ENCODE measurements at regions not wholly inside any gene's neighbourhood (a gene's known extent, or its start where the extent isn't known, plus 50 kb on each side); places are given as distances from the start of the nearest gene placed in this dataset.
"Not testable (repeated sequence)": the region's sequence is repeated elsewhere in the genome, so short reads cannot be mapped to it uniquely, and the experiment has no call there.

- not testable (repeated sequence) for DNase-seq (ENCODE audit: low spot score)
These were observed 89.5 kb upstream of the SPDYE9 start for GRCh38 chr7:73175322-73175721.

GRCh38 chr7:73170902-73171301 lies 85.1 kb upstream of the SPDYE9 start:
- not testable (repeated sequence) for DNase-seq (ENCODE audit: low spot score)

DNA sequence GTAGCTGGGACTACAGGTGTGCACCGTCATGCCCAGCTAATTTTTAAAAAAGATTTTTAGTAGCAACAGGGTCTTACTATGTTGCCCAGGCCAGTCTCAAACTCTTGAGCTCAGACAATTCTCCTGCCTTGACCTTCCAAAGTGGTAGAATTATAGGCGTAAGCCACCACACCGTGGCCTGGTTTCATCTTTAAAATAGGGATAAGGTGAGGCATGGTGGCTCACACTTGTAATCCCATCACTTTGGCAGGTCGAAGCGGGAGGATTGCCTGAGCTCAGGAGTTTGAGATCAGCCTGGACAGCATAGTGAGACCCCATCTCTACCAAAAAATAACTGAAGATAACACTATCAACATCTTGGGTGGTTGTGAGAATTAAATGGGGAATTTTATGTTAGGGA lies 84.6 kb upstream of the SPDYE9 start:
- DNase-seq (ENCODE audit: low spot score), result not testable (repeated sequence)

DNA sequence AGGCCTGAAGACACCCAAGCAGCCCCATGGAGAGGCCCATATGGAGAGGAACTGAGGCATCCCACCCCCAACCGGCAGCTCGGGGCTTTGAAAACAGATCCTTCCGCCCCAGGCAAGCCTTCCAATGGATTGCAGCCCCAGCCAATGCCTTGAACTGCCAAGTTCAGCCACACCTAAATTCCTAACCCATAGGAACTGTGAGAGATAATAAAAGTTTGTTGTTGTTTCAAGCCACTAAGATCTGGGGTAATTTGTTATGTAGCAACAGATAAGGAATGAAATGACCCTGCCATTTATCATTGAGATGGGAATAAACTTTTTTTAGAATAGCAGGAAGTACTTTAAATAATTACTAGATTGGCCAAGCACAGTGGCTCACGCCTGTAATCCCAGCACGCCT lies 80.3 kb upstream of the SPDYE9 start:
- DNase-seq (ENCODE audit: low spot score), result not testable (repeated sequence)

DNA sequence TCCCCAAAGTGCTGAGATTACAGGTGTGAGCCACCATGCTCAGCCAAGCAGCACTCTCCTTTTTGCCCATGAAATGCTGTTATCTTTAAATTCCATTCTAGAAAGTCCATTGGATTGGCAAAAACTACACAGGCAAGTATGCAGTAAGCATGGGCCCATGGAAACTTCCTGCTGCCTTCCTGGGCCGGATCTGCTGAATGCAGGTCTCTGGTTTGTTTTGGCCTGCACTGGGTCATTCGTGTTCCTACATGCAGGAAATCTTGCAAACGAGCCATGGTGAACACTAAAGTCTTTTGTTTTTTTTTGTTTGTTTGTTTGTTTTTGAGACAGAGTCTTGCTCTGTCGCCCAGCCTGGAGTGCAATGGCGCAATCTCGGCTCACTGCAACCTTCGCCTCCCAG lies 76.8 kb upstream of the SPDYE9 start:
- DNase-seq (ENCODE audit: low spot score), result not testable (repeated sequence)

- DNase-seq (ENCODE audit: low spot score), result not testable (repeated sequence)
These were observed 75.9 kb upstream of the SPDYE9 start for GRCh38 chr7:73161727-73162126.

- DNase-seq (ENCODE audit: low spot score), result not testable (repeated sequence)
These were observed 71.4 kb upstream of the SPDYE9 start for GRCh38 chr7:73157169-73157661.

GRCh38 chr7:73156510-73157168 lies 70.8 kb upstream of the SPDYE9 start:
- not testable (repeated sequence) for DNase-seq (ENCODE audit: low spot score)

- not testable (repeated sequence) for DNase-seq (ENCODE audit: low spot score)
These were observed 68.8 kb upstream of the SPDYE9 start for GRCh38 chr7:73154586-73155038.

DNA sequence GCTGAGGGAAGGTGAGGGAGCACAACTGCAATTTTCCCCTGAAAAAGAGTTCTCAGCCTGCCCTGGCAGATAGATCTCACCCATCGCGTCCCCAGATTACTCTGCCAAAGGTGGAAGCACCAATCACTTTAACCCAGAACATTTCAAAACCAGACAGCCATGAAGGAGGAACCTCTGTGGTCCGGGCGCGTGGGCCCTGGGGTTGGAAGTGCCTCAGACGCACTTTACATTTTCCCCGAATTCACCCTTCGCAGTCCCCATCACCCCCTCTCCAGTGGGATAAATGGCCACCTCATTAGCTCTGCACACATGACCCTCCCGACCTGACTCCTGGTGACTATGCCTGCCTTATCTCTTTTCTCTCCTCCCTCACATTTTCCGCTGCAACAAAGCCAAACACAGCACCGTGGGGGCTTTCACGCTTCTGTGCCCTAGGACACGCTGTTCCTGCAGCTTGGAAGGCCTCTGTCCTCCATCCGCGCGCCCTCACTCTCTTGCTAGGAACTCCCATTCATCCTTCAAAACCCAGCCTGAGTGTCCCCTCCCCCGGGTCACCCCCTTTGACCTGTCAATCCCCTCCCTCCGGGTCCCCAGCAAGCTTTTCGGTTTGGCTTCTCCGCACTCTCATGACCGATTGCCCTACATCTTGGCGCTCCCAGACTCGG lies 68.2 kb upstream of the SPDYE9 start:
- DNase-seq (ENCODE audit: low spot score), result not testable (repeated sequence)

DNA sequence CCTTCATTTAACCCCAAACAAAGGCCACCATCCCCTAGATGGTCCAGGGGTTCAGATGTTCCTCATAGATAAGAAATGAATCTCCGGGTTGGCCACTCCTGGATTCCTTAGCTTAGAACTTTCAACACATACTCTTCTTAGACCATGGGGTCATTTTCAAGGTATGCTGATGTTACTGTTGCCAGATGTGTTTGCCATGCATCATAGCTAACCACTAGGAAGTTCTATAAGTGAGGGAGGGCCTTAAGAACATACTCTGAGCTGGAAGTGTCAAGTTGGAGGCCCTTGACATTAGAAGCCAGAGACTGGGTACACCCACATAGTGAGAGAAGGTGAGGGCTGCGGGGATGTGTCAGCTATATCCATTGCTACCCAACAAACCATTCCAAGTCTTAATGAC lies 62.7 kb upstream of the SPDYE9 start:
- not testable (repeated sequence) for DNase-seq (ENCODE audit: low spot score)

DNA sequence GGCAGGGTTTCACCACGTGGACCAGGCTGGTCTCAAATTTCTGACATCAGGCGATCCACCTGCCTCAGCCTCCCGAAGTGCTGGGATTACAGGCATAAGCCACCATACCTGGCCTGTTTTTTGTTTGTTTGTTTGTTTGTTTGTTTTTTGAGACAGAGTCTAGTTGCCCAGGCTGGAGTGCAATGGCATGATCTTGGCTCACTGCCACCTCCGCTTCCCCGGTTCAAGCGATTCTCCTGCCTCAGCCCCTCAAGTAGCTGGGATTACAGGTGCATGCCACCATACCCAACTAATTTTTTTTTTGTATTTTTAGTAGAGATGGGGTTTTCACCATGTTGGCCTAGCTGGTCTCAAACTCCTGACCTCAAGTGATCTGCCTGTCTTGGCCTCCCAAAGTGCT lies 61.8 kb upstream of the SPDYE9 start:
- DNase-seq (ENCODE audit: low spot score), result not testable (repeated sequence)

DNA sequence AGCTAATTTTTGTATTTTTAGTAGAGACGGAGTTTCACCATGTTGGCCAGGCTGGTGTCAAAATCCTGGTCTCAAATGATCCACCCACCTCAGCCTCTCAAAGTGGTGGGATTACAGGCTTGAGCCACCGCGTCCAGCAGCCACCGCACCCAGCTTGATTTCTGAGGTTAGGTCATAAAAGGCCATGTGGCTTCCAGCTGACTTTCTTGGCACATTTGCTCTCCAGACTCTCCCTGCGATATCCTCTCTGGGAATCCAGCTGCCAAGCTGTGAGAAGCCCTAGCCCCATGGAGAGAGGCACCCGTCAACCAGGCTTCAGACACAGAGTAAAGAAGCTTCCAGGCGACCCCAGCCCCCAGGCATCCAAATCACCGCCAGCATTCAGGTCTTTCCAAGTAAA lies 58.2 kb upstream of the SPDYE9 start:
- DNase-seq (ENCODE audit: low spot score), result not testable (repeated sequence)

DNA sequence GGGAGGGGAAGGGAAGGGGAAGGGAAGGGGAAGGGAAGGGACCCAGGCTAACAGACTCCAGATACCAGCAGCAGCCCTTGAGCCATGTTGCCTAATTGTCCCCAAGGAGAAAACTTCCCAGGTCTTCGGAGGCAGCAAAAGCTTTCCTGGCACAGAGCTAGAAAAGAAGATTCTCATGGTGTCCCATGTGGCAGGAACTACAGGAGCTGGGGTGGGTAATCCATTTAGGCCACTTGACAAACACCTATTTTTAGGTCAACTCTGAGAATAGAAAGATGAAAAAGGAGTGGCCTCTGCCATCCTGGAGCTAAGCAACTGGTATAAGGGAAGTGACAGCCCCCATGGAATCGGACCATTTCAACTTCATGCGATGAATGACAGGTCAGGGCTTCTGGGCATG lies 52.1 kb upstream of the SPDYE9 start:
- not testable (repeated sequence) for DNase-seq (ENCODE audit: low spot score)
